ENCODE measurements at regions not wholly inside any gene's neighbourhood (a gene's known extent, or its start where the extent isn't known, plus 50 kb on each side); places are given as distances from the start of the nearest gene placed in this dataset.
A peak's percentile ranks its signal among the peaks of the same experiment; 100 is the strongest.

DNA sequence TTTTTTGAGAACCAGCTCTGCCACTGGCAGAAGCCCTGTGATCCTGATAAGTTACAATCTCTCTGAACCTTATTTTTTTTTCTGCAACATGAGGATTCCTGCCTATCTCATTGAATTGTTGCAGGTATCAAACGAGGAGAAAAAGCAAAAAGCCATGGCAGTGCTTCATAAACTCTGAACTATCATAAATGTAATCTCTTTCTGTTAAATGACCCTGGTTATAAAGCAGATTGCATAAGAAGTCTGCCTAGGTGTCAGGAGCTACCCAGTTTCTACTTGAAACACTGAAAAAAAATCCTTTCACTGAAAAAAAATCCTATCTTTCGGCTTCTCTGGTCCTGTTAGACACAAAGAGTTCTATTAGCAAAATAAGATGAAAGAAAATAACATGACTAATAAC, 172.7 kb downstream of the FAM43A start:
- no peak for DNase-seq
- Mint-ChIP-seq H3K9me3 (peaks cover 0 to 2% (median 0%) of the 10 kb centered on the region in 6 donors), H3K27me3 (ENCODE audit: low read depth in 3 of 3) (peaks cover 0 to 7% (median 6%) of the 10 kb centered on the region in 3 donors), H3K4me3 (no peak overlapping the region), H3K36me3 (no peaks in the 10 kb centered on the region), H3K27ac (no peak overlapping the region), H3K4me1 (no peaks in the 10 kb centered on the region)

DNA sequence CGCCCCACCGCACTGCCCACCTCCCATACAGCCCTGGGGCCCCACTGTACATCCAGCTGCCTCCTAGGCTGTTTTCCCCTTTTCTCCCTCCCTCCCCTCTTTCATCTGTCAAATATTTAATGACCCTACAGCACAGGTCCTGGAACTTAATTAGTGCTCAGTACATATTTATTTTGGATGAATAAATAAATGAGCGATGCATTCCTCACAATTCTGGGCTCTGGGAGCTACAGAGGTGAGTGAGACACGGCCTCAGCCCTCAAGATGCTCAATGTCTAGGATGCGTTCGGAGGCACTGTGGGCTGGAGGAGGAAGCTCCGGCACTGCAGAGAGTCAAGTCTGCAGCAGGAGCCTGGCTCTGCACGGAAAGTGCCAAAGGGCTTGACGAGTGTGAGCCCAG, 175.0 kb downstream of the FAM43A start:
- H3K27me3 Mint-ChIP-seq (ENCODE audit: low read depth in 3 of 3) = peaks cover 0 to 6% (median 6%) of the 10 kb centered on the region in 3 donors
- H3K4me1 Mint-ChIP-seq = no peaks in the 10 kb centered on the region
- H3K36me3 Mint-ChIP-seq = no peaks in the 10 kb centered on the region
- H3K27ac Mint-ChIP-seq = no peak overlapping the region
- DNase-seq = no peak
- H3K9me3 Mint-ChIP-seq = peaks cover 0 to 2% (median 0%) of the 10 kb centered on the region in 6 donors
- H3K4me3 Mint-ChIP-seq = no peak overlapping the region

GRCh38 chr3:194861375-194861774, 175.7 kb downstream of the FAM43A start:
- no peak overlapping the region for H3K27ac Mint-ChIP-seq
- H3K36me3 Mint-ChIP-seq = no peaks in the 10 kb centered on the region
- DNase-seq = no peak
- no peak overlapping the region for H3K4me3 Mint-ChIP-seq
- peaks cover 0 to 6% (median 6%) of the 10 kb centered on the region in 3 donors for H3K27me3 Mint-ChIP-seq (ENCODE audit: low read depth in 3 of 3)
- H3K9me3 Mint-ChIP-seq = peaks cover 0 to 2% (median 0%) of the 10 kb centered on the region in 6 donors
- H3K4me1 Mint-ChIP-seq = no peaks in the 10 kb centered on the region

DNA sequence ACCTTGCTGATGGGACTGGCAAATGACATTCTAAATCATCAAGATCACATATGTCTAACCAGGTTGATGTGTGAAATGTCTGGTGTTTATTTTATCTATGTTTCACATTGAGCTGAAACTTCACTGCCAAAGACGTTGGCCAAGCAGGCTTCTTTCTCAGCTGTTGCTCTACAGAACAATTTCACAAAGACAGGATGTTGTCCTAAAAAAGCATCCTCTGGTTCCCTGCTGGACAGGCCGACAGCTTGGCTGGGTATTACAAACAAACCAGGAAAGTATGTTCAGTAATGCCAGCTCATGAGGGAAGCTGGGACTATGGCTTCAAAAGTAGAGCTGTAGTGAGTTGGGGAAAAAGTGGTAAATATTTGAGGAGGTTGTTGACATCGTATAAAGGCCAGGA, 179.4 kb downstream of the FAM43A start:
- H3K36me3 Mint-ChIP-seq = no peaks in the 10 kb centered on the region
- peaks cover 2 to 15% (median 4%) of the 10 kb centered on the region in 3 donors for H3K27me3 Mint-ChIP-seq (ENCODE audit: low read depth in 3 of 3)
- peaks cover 0 to 3% (median 0%) of the 10 kb centered on the region in 6 donors for H3K9me3 Mint-ChIP-seq
- no peak for DNase-seq
- no peak overlapping the region for H3K4me3 Mint-ChIP-seq
- no peak overlapping the region for H3K27ac Mint-ChIP-seq
- H3K4me1 Mint-ChIP-seq = no peaks in the 10 kb centered on the region

DNA sequence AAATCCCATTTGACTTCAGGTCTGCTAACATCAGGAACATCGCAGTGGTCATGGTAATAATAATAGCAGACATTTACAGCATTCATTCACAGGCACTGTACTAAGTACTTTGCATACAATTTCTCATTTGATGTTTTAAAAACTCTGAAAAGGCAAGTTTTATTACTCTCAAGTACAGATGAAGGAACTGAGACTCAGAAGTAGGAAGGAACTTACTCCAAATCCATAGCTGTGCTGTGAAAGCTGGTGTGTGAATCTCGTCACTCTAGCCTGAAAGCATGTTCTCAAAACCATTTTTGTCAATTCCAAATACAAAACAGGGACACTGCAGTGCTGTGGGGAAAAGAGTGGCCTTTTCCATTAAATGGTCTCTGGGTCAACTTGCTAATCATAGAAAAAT, 179.9 kb downstream of the FAM43A start:
- no peak for DNase-seq
- no peak overlapping the region for H3K27ac Mint-ChIP-seq
- no peaks in the 10 kb centered on the region for H3K36me3 Mint-ChIP-seq
- no peaks in the 10 kb centered on the region for H3K4me1 Mint-ChIP-seq
- peaks cover 0 to 3% (median 0%) of the 10 kb centered on the region in 6 donors for H3K9me3 Mint-ChIP-seq
- H3K4me3 Mint-ChIP-seq = no peak overlapping the region
- H3K27me3 Mint-ChIP-seq (ENCODE audit: low read depth in 3 of 3) = peaks cover 2 to 15% (median 4%) of the 10 kb centered on the region in 3 donors

GRCh38 chr3:194866236-194866635, 180.6 kb downstream of the FAM43A start:
- H3K9me3 Mint-ChIP-seq = peaks cover 0 to 3% (median 0%) of the 10 kb centered on the region in 6 donors
- no peak overlapping the region for H3K27ac Mint-ChIP-seq
- no peaks in the 10 kb centered on the region for H3K36me3 Mint-ChIP-seq
- H3K4me3 Mint-ChIP-seq = no peak overlapping the region
- H3K4me1 Mint-ChIP-seq = no peaks in the 10 kb centered on the region
- no peak for DNase-seq
- H3K27me3 Mint-ChIP-seq (ENCODE audit: low read depth in 3 of 3) = peaks cover 2 to 15% (median 4%) of the 10 kb centered on the region in 3 donors

DNA sequence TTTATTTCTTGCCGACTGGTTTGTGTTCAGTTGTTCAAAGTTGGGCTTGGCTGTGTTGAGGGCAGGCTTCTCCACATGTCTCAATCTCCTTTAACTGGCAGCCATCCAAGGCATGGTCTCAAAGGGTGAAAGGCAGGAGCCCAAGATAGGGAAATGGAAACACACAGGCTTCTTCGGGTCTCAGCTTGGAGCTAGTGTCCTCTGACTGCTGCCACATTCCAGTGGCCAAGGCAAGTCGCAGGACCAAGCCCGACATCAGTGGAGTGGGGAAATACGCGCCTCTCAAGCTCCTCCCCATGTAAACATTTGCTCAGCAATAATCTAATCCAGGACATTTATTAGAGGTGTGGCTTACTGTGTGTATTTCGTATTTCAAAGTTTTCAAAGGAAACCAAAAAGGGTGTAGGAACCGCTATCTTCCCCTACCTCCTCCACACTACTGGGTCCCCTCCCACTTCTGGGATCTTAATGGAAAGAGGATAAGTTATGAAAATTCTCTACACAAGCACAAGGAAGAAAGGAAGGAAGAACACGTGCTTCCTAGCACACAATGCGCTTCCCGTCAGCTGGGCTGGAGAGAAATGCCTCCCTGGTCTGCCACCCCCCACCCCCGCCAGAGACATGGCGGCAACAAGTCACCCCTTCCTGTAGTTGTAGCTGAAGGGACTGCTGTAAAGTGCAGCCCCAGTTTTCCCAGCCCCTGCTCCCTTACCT, 181.7 kb downstream of the FAM43A start:
- Mint-ChIP-seq H3K4me3 (no peak overlapping the region), H3K9me3 (peaks cover 0 to 1% (median 0%) of the 10 kb centered on the region in 6 donors), H3K27me3 (ENCODE audit: low read depth in 3 of 3) (peaks cover 2 to 14% (median 4%) of the 10 kb centered on the region in 3 donors), H3K4me1 (no peaks in the 10 kb centered on the region), H3K36me3 (no peaks in the 10 kb centered on the region), H3K27ac (no peak overlapping the region)
- no peak for DNase-seq

- H3K27me3 Mint-ChIP-seq (ENCODE audit: low read depth in 3 of 3) = peaks cover 0 to 11% (median 2%) of the 10 kb centered on the region in 3 donors
- H3K27ac Mint-ChIP-seq = no peak overlapping the region
Observed at GRCh38 chr3:194868831-194869230, 183.1 kb downstream of the FAM43A start.

DNA sequence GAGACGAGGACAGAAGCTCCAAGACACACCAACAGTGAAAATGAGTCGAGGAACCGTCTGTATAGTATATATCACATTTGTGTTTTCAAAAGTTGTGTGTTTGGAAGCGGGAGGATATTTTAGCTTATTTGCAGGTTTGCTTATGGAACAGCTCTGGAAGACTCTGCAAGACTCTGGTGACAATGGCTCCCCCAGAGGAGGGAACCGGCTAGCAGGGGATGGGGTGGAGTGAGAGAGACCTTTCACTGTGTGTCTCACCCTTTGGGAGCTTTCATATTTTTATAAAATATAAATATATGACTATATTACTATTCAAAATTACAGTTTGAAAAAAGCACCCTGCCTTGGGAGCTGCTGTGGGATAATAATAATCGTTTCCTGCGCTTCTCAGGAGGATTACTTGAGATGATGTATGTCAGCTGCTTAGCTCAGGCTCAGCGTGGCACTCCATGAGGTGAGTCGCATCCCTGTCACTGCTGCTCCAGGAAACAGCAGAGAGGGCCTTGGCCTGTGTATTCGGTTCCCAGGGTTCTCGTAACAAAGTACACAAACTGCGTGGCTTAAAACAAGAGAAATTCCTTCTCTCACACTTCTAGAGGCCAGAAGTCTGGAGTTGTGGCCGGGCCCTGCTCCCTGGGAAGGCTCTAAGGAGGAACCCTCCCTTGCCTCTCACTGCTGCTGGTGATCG, 183.9 kb downstream of the FAM43A start:
- H3K4me1 Mint-ChIP-seq = no peaks in the 10 kb centered on the region
- H3K4me3 Mint-ChIP-seq = no peak overlapping the region
- peaks cover 0 to 1% (median 0%) of the 10 kb centered on the region in 6 donors for H3K9me3 Mint-ChIP-seq
- H3K36me3 Mint-ChIP-seq = no peaks in the 10 kb centered on the region
- DNase-seq = no peak
- peaks cover 0 to 11% (median 2%) of the 10 kb centered on the region in 3 donors for H3K27me3 Mint-ChIP-seq (ENCODE audit: low read depth in 3 of 3)
- no peak overlapping the region for H3K27ac Mint-ChIP-seq

More at GRCh38 chr3:194868831-194869230, 183.1 kb downstream of the FAM43A start:
- H3K4me1 Mint-ChIP-seq = no peaks in the 10 kb centered on the region
- no peak overlapping the region for H3K4me3 Mint-ChIP-seq
- peaks cover 0 to 1% (median 0%) of the 10 kb centered on the region in 6 donors for H3K9me3 Mint-ChIP-seq
- no peaks in the 10 kb centered on the region for H3K36me3 Mint-ChIP-seq
- DNase-seq = no peak

DNA sequence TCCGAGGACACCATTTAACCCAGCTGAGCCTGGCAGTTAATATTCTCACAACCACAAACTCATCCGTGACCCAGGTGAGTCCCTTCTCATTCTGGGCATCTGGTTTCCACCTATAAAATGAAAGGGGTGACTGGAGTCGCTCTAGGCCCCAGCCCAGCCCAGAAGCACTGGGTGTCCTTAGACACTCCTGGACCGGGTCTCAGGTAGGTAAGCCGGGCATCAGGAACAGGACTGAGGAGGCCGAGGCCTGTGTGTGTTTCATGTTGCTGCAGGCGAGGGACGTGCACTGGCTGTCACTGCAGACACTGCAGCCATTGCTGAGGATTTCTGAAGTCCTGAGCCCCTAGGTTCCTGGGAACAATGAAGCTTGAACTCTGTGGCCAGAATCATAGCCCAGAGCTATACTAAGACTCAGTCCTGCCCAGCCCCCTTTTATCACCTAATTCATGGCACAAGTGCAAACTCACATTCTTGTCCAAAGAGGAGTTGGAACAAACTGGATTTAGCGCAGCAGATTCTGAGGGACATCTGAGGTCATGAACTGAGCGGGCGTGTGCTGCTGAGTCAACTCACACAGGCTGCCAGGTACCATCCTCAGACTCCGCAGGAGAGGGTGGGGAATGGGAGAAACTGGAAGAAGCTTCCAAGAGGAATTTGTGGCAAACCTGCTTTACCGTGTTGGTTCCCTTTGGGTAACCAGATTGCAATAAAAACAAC, 184.9 kb downstream of the FAM43A start:
- Mint-ChIP-seq H3K4me3 (no peak overlapping the region), H3K27ac (no peak overlapping the region), H3K9me3 (peaks cover 0 to 1% (median 0%) of the 10 kb centered on the region in 6 donors), H3K4me1 (no peaks in the 10 kb centered on the region), H3K36me3 (peaks cover 0 to 3% (median 0%) of the 10 kb centered on the region in 3 donors), H3K27me3 (ENCODE audit: low read depth in 3 of 3) (peaks cover 0 to 9% (median 2%) of the 10 kb centered on the region in 3 donors)
- no peak for DNase-seq

GRCh38 chr3:194871143-194871863, 185.6 kb downstream of the FAM43A start:
- peaks cover 0 to 3% (median 0%) of the 10 kb centered on the region in 3 donors for H3K36me3 Mint-ChIP-seq
- H3K9me3 Mint-ChIP-seq = peaks cover 0 to 1% (median 0%) of the 10 kb centered on the region in 6 donors
- DNase-seq = no peak
- no peak overlapping the region for H3K27ac Mint-ChIP-seq
- peaks cover 1 to 9% (median 2%) of the 10 kb centered on the region in 3 donors for H3K27me3 Mint-ChIP-seq (ENCODE audit: low read depth in 3 of 3)
- H3K4me1 Mint-ChIP-seq = no peaks in the 10 kb centered on the region
- H3K4me3 Mint-ChIP-seq = no peak overlapping the region

GRCh38 chr3:194871864-194872668, 186.4 kb downstream of the FAM43A start:
- no peak overlapping the region for H3K4me3 Mint-ChIP-seq
- peak overlapping the region in 2 of 6 donors; percentile 62 to 70 for H3K27ac Mint-ChIP-seq
- H3K27me3 Mint-ChIP-seq (ENCODE audit: low read depth in 3 of 3) = peaks cover 1 to 6% (median 2%) of the 10 kb centered on the region in 3 donors
- DNase-seq = no peak
- peaks cover 0 to 3% (median 0%) of the 10 kb centered on the region in 3 donors for H3K36me3 Mint-ChIP-seq
- H3K9me3 Mint-ChIP-seq = peaks cover 0 to 1% (median 0%) of the 10 kb centered on the region in 6 donors
- H3K4me1 Mint-ChIP-seq = no peaks in the 10 kb centered on the region

GRCh38 chr3:194872669-194872977, 186.9 kb downstream of the FAM43A start:
- DNase-seq = no peak
- H3K27ac Mint-ChIP-seq = no peak overlapping the region
- peaks cover 0 to 1% (median 0%) of the 10 kb centered on the region in 6 donors for H3K9me3 Mint-ChIP-seq
- H3K27me3 Mint-ChIP-seq (ENCODE audit: low read depth in 3 of 3) = peaks cover 0 to 3% (median 1%) of the 10 kb centered on the region in 3 donors
- peaks cover 0 to 3% (median 0%) of the 10 kb centered on the region in 3 donors for H3K36me3 Mint-ChIP-seq
- no peaks in the 10 kb centered on the region for H3K4me1 Mint-ChIP-seq
- no peak overlapping the region for H3K4me3 Mint-ChIP-seq
